Right atrium auricular region (tissue), 2 donors: ENCODE measurements at regions not wholly inside any gene's neighbourhood (a gene's known extent, or its start where the extent isn't known, plus 50 kb on each side); places are given as distances from the start of the nearest gene placed in this dataset.

Experiments used
- DNase-seq: peaks from one replicate; pipeline ENCODE4 v3.0.0-alpha.2; 2019; ENCODE audit warnings: low spot score
- H3K27ac ChIP-seq, 2 donors: fragments of 200-600 bp; sonication (generic); 1 replicate in 1 of 2; 2 replicates in 1 of 2; pipeline ENCODE4 v1.5.1; 2016 to 2019
- H3K27me3 ChIP-seq, 2 donors: fragments of 200-600 bp; sonication (generic); one replicate each; pipeline versions ENCODE4 v1.5.1 to v1.6.0; 2017 to 2019
- H3K36me3 ChIP-seq: fragments of 200-600 bp; sonication (generic); one replicate; pipeline ENCODE4 v1.5.1; 2016
- H3K4me1 ChIP-seq, 2 donors: fragments of 200-600 bp; sonication (generic); one replicate each; pipeline versions ENCODE4 v1.5.1 to v1.6.0; 2017 to 2019
- H3K4me3 ChIP-seq, 2 donors: fragments of 200-600 bp; sonication (generic); 1 replicate in 1 of 2; 2 replicates in 1 of 2; pipeline ENCODE4 v1.5.1; 2017 to 2019; ENCODE audit warnings: mild to moderate bottlenecking in 1 of 2, moderate library complexity in 1 of 2
- H3K9me3 ChIP-seq, 2 donors: fragments of 200-600 bp; sonication (generic); one replicate each; pipeline ENCODE4 v1.5.1; 2019
- CTCF ChIP-seq, 2 donors: fragments of 200-600 bp; sonication (generic); IDR thresholded peaks; one replicate each; pipeline ENCODE4 v1.5.1; 2019; ENCODE audit warnings: antibody characterized with exemption in 2 of 2

GRCh38 chr1:187396929-187397796 lies 568.4 kb downstream of the PLA2G4A start:
- no peak overlapping the region for H3K27ac ChIP-seq
- H3K27me3 ChIP-seq = no peaks in the 10 kb centered on the region
- H3K4me1 ChIP-seq = no peaks in the 10 kb centered on the region
- no peak overlapping the region for H3K4me3 ChIP-seq
- H3K36me3 ChIP-seq = no peaks in the 10 kb centered on the region
- no peaks in the 10 kb centered on the region for H3K9me3 ChIP-seq
- TF ChIP-seq CTCF (IDR thresholded peaks at IDR 0.05) = no peak
- no peak for DNase-seq

DNA sequence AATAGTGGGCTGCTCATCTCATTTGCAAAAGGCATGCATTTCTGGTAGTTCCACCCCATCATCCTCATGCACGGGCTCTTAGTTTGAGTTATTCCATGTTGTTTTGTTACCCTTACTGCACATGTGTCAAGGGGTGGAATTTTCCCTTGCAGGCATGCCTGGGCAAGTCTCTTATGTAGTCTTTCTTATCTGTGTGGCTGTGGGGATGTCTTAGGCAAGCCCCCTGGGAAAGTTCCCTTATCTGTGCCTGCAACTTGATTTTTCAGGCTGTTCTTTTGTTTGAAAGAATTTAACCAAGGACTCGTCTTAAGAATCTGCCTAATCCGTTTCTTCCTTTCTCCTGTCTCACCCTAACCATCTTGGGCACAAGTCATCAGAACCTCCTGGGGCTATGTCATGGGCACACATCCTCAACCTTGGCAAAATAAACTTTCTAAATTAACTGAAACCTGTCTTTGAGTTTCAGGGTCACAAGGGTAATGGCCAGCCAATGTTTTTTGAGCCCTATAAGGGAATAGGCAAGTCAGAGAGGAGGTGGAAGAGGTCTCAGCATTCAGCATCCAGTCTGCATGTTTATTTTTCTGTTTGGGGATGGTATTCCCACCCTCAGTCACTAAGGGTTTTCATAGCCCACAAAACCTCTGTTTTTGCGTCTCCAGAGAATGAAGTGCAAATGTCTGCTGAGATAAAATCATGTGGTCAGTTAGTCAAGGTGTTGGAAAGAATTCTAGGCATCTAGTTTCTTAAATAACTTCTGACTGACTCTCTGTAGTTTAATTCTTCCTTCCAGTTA lies 579.7 kb downstream of the PLA2G4A start:
- no peak for TF ChIP-seq CTCF (IDR thresholded peaks at IDR 0.05)
- H3K4me1 ChIP-seq = no peaks in the 10 kb centered on the region
- H3K9me3 ChIP-seq = no peaks in the 10 kb centered on the region
- H3K4me3 ChIP-seq = no peak overlapping the region
- H3K27ac ChIP-seq = no peak overlapping the region
- H3K36me3 ChIP-seq = no peaks in the 10 kb centered on the region
- no peaks in the 10 kb centered on the region for H3K27me3 ChIP-seq
- DNase-seq = no peak

DNA sequence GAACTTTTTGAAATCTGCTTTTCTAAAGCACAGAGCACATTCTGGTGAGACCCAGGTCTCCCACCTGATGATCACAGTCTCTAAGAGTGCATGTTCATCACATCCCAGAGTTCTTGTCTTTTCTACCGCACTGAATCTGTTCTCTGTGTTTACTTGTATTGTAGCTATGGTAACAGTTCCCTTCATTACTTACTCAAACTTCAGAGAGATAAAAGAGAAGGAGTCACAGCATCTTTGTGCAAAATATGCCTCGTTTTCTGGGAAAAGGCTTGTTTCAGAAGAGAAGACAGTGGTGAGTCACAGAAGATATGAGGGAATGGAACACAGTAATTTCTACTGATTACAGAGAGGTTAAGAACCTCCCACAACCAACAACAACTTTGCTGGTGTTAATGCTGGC lies 580.6 kb downstream of the PLA2G4A start:
- no peaks in the 10 kb centered on the region for H3K9me3 ChIP-seq
- no peak for DNase-seq
- H3K27ac ChIP-seq = no peak overlapping the region
- H3K4me3 ChIP-seq = no peak overlapping the region
- no peaks in the 10 kb centered on the region for H3K36me3 ChIP-seq
- no peaks in the 10 kb centered on the region for H3K4me1 ChIP-seq
- no peaks in the 10 kb centered on the region for H3K27me3 ChIP-seq
- no peak for TF ChIP-seq CTCF (IDR thresholded peaks at IDR 0.05)

- TF ChIP-seq CTCF (IDR thresholded peaks at IDR 0.05) = no peak
- Histone ChIP-seq H3K9me3 (no peaks in the 10 kb centered on the region), H3K4me3 (no peak overlapping the region), H3K36me3 (no peaks in the 10 kb centered on the region), H3K27ac (no peak overlapping the region), H3K27me3 (no peaks in the 10 kb centered on the region), H3K4me1 (no peaks in the 10 kb centered on the region)
- DNase-seq = no peak
Measured at GRCh38 chr1:187411118-187411517, 582.4 kb downstream of the PLA2G4A start.

DNA sequence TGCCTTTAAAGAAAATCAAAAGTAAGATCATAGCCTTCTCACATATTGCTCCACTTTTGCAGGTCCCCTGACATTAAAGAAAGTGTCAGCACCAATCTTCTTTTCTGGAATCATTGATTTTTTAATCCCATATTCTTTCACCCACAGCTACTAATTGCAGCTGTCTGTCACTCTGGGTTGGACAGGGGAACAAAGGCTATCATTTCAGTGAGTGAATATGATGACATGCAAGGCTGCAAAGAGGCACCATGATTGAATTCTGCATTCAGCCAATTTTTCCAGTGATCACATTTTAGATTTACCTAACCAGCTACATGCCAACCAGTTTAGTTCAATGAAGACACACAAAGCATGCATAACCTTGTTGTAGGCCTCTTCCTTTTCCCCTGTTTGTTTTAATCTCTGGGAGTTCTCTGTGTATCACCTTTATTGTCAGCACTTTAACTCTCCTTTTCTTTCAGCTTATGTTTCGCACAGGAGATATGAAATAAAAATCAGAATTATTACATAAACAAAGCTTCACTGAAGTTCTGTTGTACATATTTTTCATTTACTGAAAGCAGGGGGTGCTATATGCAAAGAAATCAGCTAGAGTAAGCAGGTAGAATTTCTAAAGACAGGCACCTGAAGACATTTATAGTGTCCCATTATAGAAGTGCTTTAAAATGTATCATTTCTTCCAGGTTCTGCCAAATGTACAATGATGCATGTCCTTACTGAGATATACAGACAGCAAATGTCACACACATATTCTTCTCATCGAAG lies 584.8 kb downstream of the PLA2G4A start:
- no peak overlapping the region for H3K27ac ChIP-seq
- peak in 1 of 2 donors; percentile 31 for TF ChIP-seq CTCF (IDR thresholded peaks at IDR 0.05)
- no peak for DNase-seq
- H3K9me3 ChIP-seq = no peaks in the 10 kb centered on the region
- H3K4me3 ChIP-seq = no peak overlapping the region
- no peaks in the 10 kb centered on the region for H3K4me1 ChIP-seq
- H3K27me3 ChIP-seq = no peaks in the 10 kb centered on the region
- H3K36me3 ChIP-seq = no peaks in the 10 kb centered on the region
